Prostate gland (tissue), 2 donors: ENCODE measurements at regions not wholly inside any gene's neighbourhood (a gene's known extent, or its start where the extent isn't known, plus 50 kb on each side); places are given as distances from the start of the nearest gene placed in this dataset.

ENCODE experiments used
- CTCF ChIP-seq, 4 experiments: fragments of 200-600 bp in 2 of 4; fragments of 450-650 bp in 2 of 4; sonication (generic) in 2 of 4; IDR thresholded peaks; 1 replicate in 3 of 4; 2 replicates in 1 of 4; pipeline ENCODE4 v1.5.1; 2016 to 2019; ENCODE audit warnings: antibody characterized with exemption in 4 of 4, mild to moderate bottlenecking in 2 of 4, moderate library complexity in 2 of 4
- POLR2A ChIP-seq: fragments of 450-650 bp; IDR thresholded peaks from one replicate; pipeline ENCODE4 v1.6.1; 2016; ENCODE audit warnings: antibody characterized with exemption, mild to moderate bottlenecking
- POLR2AphosphoS5 ChIP-seq: sonication (generic); formaldehyde crosslinking; IDR thresholded peaks from one replicate; pipeline ENCODE4 v1.6.1; 2017; ENCODE audit warnings: antibody characterized with exemption

GRCh38 chr5:18876565-18876964 is 1111.4 kb downstream of the CDH18 start:
- TF ChIP-seq CTCF (IDR thresholded peaks at IDR 0.05): no peak
- no peak for TF ChIP-seq POLR2A
- no peak for TF ChIP-seq POLR2AphosphoS5
